BLaER1 (cell line): ENCODE measurements at regions not wholly inside any gene's neighbourhood (a gene's known extent, or its start where the extent isn't known, plus 50 kb on each side); places are given as distances from the start of the nearest gene placed in this dataset.

Source experiments
- H3K27ac ChIP-seq: shearing (Covaris generic); formaldehyde crosslinking; 2 replicates; pipeline ENCODE4 v1.8.1; 2022
- H3K27me3 ChIP-seq: shearing (Covaris generic); formaldehyde crosslinking; 2 replicates; pipeline ENCODE4 v1.8.1; 2022
- H3K36me3 ChIP-seq: shearing (Covaris generic); formaldehyde crosslinking; 2 replicates; pipeline ENCODE4 v1.8.1; 2022
- H3K4me1 ChIP-seq: shearing (Covaris generic); formaldehyde crosslinking; 2 replicates; pipeline ENCODE4 v1.8.1; 2022
- H3K4me2 ChIP-seq: shearing (Covaris generic); formaldehyde crosslinking; 2 replicates; pipeline ENCODE4 v1.8.1; 2022
- H3K4me3 ChIP-seq: shearing (Covaris generic); formaldehyde crosslinking; 2 replicates; pipeline ENCODE4 v1.8.1; 2022
- H3K9ac ChIP-seq: shearing (Covaris generic); formaldehyde crosslinking; 2 replicates; pipeline ENCODE4 v1.8.1; 2022
- H3K9me3 ChIP-seq: shearing (Covaris generic); formaldehyde crosslinking; 2 replicates; pipeline ENCODE4 v1.8.1; 2022
- H4K20me1 ChIP-seq: shearing (Covaris generic); formaldehyde crosslinking; 2 replicates; pipeline ENCODE4 v1.8.1; 2022
- Cebpa-rat ChIP-seq: shearing (Covaris generic); IDR thresholded peaks from 2 replicates; pipeline ENCODE4 v1.8.1; 2022

DNA sequence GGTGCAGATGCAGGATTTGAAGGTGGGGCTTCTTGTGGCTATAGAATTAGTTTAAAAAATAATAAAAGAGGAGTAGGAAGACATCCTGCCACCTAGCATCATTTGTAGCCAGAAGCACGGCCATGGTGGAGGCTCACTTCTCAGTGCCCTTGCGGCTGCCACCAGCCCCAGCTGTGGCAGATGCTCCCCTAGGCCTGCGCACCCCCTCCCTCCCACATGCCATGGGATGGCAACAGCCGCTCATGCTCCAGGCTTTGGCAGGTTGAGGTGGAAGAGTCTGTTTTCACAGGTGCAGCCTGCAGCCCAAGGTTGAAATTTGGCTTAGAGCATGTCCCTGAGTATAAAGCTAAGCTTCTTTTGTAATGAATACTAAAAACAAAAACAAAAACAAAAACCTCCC is 96.4 kb downstream of the GATA6 start:
- no peaks in the 10 kb centered on the region for H3K9me3 ChIP-seq
- no peaks in the 10 kb centered on the region for H4K20me1 ChIP-seq
- 0 out of 2 replicates have a peak, but pooled peaks cover 10% of the 10 kb centered on the region for H3K4me1 ChIP-seq
- H3K4me2 ChIP-seq = no peak overlapping the region
- TF ChIP-seq Cebpa-rat = no peak
- no peaks in the 10 kb centered on the region for H3K27me3 ChIP-seq
- H3K9ac ChIP-seq = no peak overlapping the region
- no peak overlapping the region for H3K27ac ChIP-seq
- H3K36me3 ChIP-seq = no peaks in the 10 kb centered on the region
- no peak overlapping the region for H3K4me3 ChIP-seq

GRCh38 chr18:22260208-22260820 is 90.9 kb downstream of the GATA6 start:
- no peak for TF ChIP-seq Cebpa-rat
- no peak overlapping the region for H3K9ac ChIP-seq
- 0 out of 2 replicates have a peak, but pooled peaks cover 5% of the 10 kb centered on the region for H3K4me1 ChIP-seq

DNA sequence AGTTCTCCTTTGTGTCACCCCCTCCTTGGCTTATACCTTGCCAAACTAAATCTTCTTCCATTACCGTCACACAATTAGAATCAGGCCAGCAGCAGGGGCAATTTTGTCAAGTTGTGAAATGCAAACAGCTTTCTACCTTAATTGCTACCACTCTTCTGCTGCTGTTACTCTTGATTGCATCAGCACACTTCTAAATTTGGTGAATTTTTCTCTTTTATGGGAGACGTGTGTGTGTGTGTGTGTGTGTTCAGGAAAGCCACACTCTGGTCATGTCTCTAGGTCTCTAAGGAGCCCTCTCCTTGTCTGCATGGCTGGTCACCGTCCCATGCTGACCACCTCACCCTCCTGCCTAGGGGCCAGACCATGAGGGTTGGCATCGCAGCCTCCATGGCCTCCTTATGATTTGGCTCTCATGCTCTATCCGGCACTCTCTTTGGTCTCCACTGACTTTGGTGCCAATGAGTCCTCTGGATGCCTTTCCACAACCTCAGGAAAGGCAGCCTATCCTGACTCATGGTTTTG is 87.7 kb downstream of the GATA6 start:
- H3K4me2 ChIP-seq = no peak overlapping the region
- H3K4me3 ChIP-seq = no peak overlapping the region
- no peak overlapping the region for H3K9ac ChIP-seq
- H3K27ac ChIP-seq = no peak overlapping the region
- H3K4me1 ChIP-seq = peaks cover 9% of the 10 kb centered on the region
- H3K36me3 ChIP-seq = no peaks in the 10 kb centered on the region
- H4K20me1 ChIP-seq = no peaks in the 10 kb centered on the region
- no peaks in the 10 kb centered on the region for H3K27me3 ChIP-seq
- TF ChIP-seq Cebpa-rat = no peak
- no peaks in the 10 kb centered on the region for H3K9me3 ChIP-seq

More at GRCh38 chr18:22260208-22260820, 90.9 kb downstream of the GATA6 start:
- H3K27ac ChIP-seq = no peak overlapping the region
- H3K27me3 ChIP-seq = no peaks in the 10 kb centered on the region
- no peaks in the 10 kb centered on the region for H3K36me3 ChIP-seq
- H3K4me2 ChIP-seq = no peak overlapping the region
- H3K9me3 ChIP-seq = no peaks in the 10 kb centered on the region
- H4K20me1 ChIP-seq = no peaks in the 10 kb centered on the region
- no peak overlapping the region for H3K4me3 ChIP-seq

- Histone ChIP-seq H3K4me3 (no peak overlapping the region), H3K27me3 (no peaks in the 10 kb centered on the region), H3K27ac (no peak overlapping the region), H3K9ac (no peak overlapping the region), H3K4me2 (no peak overlapping the region; the same call in 1 of the 2 replicates), H4K20me1 (no peaks in the 10 kb centered on the region), H3K9me3 (no peaks in the 10 kb centered on the region), H3K36me3 (no peaks in the 10 kb centered on the region), H3K4me1 (peaks cover 9% of the 10 kb centered on the region)
- TF ChIP-seq Cebpa-rat = no peak
Measured at GRCh38 chr18:22254088-22254487, 84.7 kb downstream of the GATA6 start.

DNA sequence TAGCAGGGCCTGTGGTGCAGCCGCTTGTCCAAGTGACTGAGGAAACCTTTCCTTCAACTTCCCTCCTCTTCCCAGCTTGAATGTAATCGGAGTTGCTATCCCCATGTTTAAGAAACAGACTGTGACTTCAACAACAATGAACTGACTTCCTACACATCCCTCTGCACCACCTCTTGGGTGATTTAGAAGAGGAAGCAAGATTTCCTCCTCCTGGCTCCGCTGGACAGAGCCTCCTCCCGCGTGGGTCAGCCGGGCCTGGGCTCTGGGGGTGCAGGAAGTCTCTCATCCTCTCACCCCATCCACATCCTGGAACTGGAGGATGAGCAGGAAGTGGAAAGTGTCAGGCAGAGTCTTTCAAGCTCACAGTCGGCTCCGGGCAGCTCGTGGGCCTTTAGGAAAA is 84.3 kb downstream of the GATA6 start:
- Histone ChIP-seq H4K20me1 (no peaks in the 10 kb centered on the region), H3K36me3 (no peaks in the 10 kb centered on the region), H3K4me2 (no peak overlapping the region; the same call in 1 of the 2 replicates), H3K27me3 (no peaks in the 10 kb centered on the region), H3K27ac (no peak overlapping the region), H3K4me1 (peaks cover 9% of the 10 kb centered on the region), H3K4me3 (no peak overlapping the region), H3K9me3 (no peaks in the 10 kb centered on the region), H3K9ac (no peak overlapping the region)
- TF ChIP-seq Cebpa-rat = no peak

- no peak for TF ChIP-seq Cebpa-rat
- no peak overlapping the region for H3K27ac ChIP-seq
Measured at GRCh38 chr18:22253156-22253555, 83.8 kb downstream of the GATA6 start.

More at GRCh38 chr18:22253156-22253555, 83.8 kb downstream of the GATA6 start:
- H3K4me2 ChIP-seq = no peak overlapping the region
- H3K9me3 ChIP-seq = no peaks in the 10 kb centered on the region
- H3K4me1 ChIP-seq = peaks cover 9% of the 10 kb centered on the region
- no peaks in the 10 kb centered on the region for H3K27me3 ChIP-seq
- H4K20me1 ChIP-seq = no peaks in the 10 kb centered on the region
- no peak overlapping the region for H3K9ac ChIP-seq
- H3K36me3 ChIP-seq = no peaks in the 10 kb centered on the region
- H3K4me3 ChIP-seq = no peak overlapping the region
